AG08396 (cell line): ENCODE measurements at regions not wholly inside any gene's neighbourhood (a gene's known extent, or its start where the extent isn't known, plus 50 kb on each side); places are given as distances from the start of the nearest gene placed in this dataset.
"Not testable (repeated sequence)": the region's sequence is repeated elsewhere in the genome, so short reads cannot be mapped to it uniquely, and the experiment has no call there.

ENCODE experiments used
- DNase-seq: peaks from one replicate; pipeline ENCODE4 v3.0.0; 2012; ENCODE audit warnings: low spot score, mixed read lengths

- no peak for DNase-seq
Observed at GRCh38 chr11:96447208-96448110, 57.6 kb downstream of the JRKL start.

- no peak for DNase-seq
Observed at GRCh38 chr11:96448225-96448624, 58.4 kb downstream of the JRKL start.

GRCh38 chr11:96456111-96456510, 66.3 kb downstream of the JRKL start:
- DNase-seq: no peak

- DNase-seq: no peak
Observed at GRCh38 chr11:96459751-96460150, 69.9 kb downstream of the JRKL start.

DNA sequence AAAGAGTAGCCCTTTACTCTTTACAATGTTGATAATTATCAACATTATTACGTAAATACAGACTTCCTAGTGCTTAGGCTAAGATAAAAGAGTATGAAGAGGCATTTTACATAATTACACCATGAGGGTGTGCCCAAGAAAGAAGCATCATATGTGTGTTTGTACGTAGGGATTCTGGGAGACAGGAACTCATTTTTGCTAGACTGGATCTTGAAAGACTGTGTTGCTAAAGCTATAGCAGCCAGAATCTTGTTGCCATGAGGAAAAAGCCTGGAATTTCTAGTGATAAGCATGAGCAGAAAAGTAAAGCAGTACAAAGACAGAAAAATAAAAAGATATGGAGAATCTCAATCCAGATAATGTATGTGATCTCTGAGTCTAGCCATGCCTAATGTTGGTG, 72.1 kb downstream of the JRKL start:
- no peak for DNase-seq

- DNase-seq: peak; percentile 73
Observed at GRCh38 chr11:96464700-96465307, 75.0 kb downstream of the JRKL start.

GRCh38 chr11:96465512-96465911, 75.7 kb downstream of the JRKL start:
- no peak for DNase-seq

DNA sequence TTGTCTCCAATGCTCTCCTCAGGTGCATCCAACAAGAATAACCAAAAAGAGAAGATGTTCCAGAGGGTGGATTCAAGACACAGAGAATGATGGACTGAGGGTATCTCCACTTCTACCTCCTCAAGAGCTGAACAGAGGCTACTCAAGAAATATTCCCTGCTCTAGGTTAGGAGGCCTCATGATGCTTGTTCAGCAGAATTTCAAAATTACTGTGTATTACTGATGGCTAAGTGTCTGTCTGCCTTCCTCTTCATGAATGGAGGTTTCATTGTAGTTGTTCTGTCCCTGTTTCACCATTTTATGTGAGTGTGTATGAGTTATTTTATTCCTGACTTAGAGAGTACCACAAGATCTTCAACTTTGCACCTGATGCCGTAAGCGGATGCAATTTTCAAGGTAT, 76.8 kb downstream of the JRKL start:
- DNase-seq: no peak

DNA sequence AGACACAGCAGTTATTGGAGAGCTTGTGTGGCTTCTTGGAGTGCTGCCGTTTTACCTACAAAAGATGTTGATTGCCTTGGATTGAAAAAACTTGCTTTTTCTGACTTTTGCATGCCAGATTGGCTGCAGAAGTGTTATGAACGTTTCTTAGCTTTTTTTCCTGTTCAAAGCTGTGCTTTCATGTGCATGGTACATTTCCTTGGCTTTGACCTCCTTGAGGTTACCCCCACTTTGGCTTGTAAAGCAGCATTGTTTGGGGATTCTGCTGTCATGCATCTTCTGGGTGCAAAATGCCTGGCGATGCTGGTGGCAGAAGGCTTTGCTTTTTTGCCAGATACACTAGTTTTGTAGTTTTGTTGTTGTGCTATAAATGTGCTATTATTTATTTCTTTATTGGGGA, 80.0 kb downstream of the JRKL start:
- no peak for DNase-seq

DNA sequence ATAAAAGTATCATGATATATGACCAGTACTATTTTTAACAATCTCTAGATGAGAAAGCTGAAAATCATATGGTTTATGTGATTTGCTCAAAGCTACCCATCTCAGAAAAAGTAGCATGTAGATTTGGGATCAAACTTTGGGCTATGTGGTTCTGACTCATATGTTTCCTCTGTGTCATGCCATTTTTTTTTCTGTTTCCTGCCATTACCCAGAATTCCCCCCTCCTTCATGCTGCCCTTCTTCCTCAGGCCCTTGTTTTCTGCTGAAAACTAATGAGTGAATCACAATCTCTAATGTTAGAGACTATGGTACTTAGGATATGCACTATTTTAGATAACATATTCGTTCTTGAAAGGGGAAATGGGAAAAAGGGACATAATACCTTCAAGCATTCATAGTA, 80.7 kb downstream of the JRKL start:
- DNase-seq: no peak

- no peak for DNase-seq
Observed at GRCh38 chr11:96472085-96472484, 82.3 kb downstream of the JRKL start.

GRCh38 chr11:96474263-96474662, 84.5 kb downstream of the JRKL start:
- DNase-seq: no peak

DNA sequence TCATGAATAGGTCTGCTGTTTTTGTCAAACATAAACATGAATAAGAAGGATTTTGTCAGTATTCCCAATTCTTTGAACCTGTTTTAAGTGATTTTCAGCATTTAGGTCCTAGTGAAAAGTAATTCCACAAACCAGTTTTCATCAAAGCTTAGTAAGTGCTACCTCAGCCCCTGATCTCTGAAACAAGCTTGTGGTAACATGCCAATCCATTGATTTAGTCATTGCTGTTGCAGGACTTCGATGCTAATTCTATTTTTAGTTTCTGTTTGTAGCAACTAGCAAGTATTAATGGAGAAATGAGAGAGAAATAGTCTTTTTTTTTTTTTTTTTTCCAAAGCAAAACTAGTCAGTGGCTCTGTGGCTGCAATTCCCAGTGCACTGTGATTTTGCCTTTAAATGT, 91.4 kb downstream of the JRKL start:
- no peak for DNase-seq

- DNase-seq: no peak
Observed at GRCh38 chr11:96481771-96482170, 92.0 kb downstream of the JRKL start.

GRCh38 chr11:96482193-96482592, 92.4 kb downstream of the JRKL start:
- no peak for DNase-seq

GRCh38 chr11:96483374-96483955, 93.7 kb downstream of the JRKL start:
- no peak for DNase-seq

- no peak for DNase-seq
Observed at GRCh38 chr11:96484361-96484760, 94.5 kb downstream of the JRKL start.

DNA sequence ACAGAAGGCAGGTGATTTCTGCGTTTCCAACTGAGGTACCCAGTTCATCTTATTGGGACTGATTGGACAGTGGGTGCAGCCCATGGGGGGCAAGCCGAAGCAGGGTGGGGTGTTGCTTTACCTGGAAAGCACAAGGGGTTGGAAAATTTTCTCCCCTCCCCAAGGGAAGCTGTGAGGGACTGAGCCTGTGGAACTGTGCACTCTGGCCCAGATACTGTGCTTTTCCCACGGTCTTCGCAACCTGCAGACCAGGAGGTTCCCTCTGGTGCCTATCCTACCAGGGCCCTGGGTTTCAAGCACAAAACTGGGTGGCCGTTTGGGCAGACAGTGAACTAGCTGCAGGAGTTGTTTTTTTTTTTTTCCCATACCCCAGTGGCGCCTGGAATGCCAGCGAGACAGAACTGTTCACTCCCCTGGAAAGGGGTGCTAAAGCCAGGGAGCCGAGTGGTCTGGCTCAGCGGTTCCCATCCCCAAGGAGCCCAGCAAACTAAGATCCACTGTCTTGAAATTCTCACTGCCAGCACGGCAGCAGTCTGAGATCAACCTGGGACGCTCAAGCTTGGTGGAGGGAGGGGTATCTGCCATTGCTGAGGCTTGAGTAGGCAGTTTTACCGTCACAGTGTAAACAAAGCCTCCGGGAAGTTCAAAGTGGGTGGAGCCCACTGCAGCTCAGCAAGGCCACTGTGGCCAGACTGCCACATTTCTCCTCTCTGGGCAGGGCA, 97.2 kb downstream of the JRKL start:
- DNase-seq: no peak

DNA sequence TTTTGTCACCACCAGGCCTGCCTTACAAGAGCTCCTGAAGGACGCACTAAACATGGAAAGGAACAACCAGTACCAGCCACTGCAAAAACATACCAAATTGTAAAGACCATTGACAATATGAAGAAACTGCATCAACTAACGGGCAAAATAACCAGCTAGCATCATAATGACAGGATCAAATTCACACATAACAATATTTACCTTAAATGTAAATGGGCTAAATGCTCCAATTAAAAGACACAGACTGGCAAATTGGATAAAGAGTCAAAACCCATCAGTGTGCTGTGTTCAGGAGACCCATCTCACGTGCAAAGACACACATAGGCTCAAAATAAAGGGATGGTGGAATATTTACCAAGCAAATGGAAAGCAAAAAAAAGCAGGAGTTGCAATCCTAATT, 99.1 kb downstream of the JRKL start:
- not testable (repeated sequence) for DNase-seq

GRCh38 chr11:96500440-96500839, 110.6 kb downstream of the JRKL start:
- no peak for DNase-seq

DNA sequence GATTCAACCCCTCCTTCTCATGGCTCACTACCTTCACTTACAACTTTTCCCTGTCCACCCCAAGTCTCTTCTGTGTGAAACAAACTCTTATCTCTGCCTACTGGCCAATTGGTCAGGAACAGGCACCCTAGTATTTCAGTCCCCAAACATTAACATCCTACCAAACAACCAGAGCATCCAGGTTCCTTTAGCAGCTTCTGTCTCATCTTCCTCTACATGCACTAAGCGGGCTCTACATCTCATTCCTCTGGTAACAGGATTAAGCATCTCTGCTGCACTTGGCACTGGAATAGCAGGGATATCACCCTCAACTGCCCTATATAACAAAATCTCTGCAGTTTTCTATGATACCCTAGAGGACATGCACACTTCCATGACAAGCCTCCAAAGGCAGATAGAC, 116.2 kb downstream of the JRKL start:
- no peak for DNase-seq

DNA sequence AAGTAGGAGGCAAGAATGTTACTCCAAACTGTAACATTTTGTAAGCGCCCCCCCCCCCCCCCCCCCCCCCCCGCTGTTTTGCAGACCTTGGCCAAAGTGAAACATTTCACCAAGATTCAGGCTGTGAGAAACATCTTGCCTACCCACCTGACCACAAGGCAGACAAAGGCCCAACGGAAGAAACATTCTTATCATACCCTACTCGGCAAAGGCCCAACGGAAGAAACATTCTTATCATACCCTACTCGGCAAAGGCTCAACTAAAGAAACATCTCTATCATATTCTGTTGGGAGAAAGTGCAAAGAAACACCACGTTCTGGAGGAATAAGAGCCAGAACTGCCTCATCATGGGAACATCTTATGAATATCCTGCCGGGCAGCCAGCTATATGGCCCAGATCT, 117.1 kb downstream of the JRKL start:
- DNase-seq: no peak

DNA sequence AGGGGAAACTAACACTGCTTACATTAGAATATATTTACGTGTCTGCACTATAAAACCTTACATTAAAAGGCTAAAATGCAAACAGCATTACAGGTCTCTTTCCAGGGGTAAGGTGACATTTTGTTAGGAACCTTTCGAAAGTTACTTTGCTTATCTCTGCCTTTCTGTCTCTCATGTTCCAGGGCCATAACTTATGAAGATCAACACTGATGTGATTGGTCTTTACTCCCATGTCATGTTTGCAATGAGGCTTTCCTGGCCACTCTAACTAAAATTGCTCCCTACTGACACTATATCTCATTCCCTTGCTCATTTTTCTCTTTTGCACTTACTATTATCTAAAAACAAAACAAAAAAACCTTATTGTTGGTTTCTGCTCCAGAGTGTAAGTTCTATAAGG, 119.0 kb downstream of the JRKL start:
- no peak for DNase-seq
